Nephron progenitor cell (in vitro differentiated cells): ENCODE measurements at regions not wholly inside any gene's neighbourhood (a gene's known extent, or its start where the extent isn't known, plus 50 kb on each side); places are given as distances from the start of the nearest gene placed in this dataset.

Experiments
- DNase-seq: peaks from one replicate; pipeline ENCODE4 v3.0.0; 2021
- H3K27ac Mint-ChIP-seq: 2 replicates; pipeline ENCODE4 v1.8.0; 2021; ENCODE audit warnings: mild to moderate bottlenecking, moderate library complexity, mixed read lengths
- H3K27me3 Mint-ChIP-seq: 2 replicates; pipeline ENCODE4 v1.8.0; 2021; ENCODE audit warnings: mild to moderate bottlenecking, low read depth, mixed read lengths; ENCODE audit not compliant: poor library complexity
- H3K36me3 Mint-ChIP-seq: 2 replicates; pipeline ENCODE4 v1.8.0; 2021; ENCODE audit warnings: low read depth, mixed read lengths
- H3K4me1 Mint-ChIP-seq: 2 replicates; pipeline ENCODE4 v1.8.0; 2021; ENCODE audit warnings: mixed read lengths
- H3K4me3 Mint-ChIP-seq: 2 replicates; pipeline ENCODE4 v1.8.0; 2021; ENCODE audit warnings: mild to moderate bottlenecking, moderate library complexity, mixed read lengths
- H3K9me3 Mint-ChIP-seq: 2 replicates; pipeline ENCODE4 v1.8.0; 2021; ENCODE audit warnings: mild to moderate bottlenecking, moderate library complexity, mixed read lengths
- CTCF ChIP-seq: fragments of 200-600 bp; sonication (generic); IDR thresholded peaks from 2 replicates; pipeline ENCODE4 v1.5.0; 2021; ENCODE audit warnings: antibody characterized with exemption

DNA sequence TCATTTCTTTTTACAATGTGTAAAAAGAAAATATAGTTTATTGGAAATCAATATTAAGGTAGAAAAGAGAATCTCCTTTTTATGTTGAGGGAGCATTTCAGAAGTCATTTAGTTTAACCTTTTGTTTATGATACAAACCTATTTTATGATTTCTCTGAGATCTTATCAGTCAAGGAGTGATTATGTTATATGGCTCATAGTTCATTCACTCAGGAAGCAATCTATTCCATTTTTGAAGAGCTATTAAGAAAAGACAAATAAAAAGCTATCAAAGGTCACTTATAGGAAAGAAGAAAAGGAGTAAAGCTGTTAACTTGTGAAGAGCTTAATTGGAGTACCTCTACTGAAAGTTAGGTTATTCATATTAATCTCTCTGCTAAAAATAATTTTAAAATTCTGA lies 526.6 kb upstream of the JAG1 start:
- no peak for DNase-seq
- Mint-ChIP-seq H3K27ac (no peak overlapping the region), H3K9me3 (no peaks in the 10 kb centered on the region), H3K27me3 (peaks cover 4% of the 10 kb centered on the region), H3K4me1 (peaks cover 54% of the 10 kb centered on the region), H3K36me3 (no peaks in the 10 kb centered on the region), H3K4me3 (no peak overlapping the region)
- no peak for TF ChIP-seq CTCF

GRCh38 chr20:11204926-11205768 lies 531.3 kb upstream of the JAG1 start:
- no peak overlapping the region for H3K27ac Mint-ChIP-seq
- no peaks in the 10 kb centered on the region for H3K9me3 Mint-ChIP-seq
- DNase-seq = peak; percentile 51
- H3K36me3 Mint-ChIP-seq = no peaks in the 10 kb centered on the region
- peak; percentile 73 for TF ChIP-seq CTCF
- H3K27me3 Mint-ChIP-seq = no peaks in the 10 kb centered on the region
- no peak overlapping the region for H3K4me3 Mint-ChIP-seq
- peaks cover 37% of the 10 kb centered on the region for H3K4me1 Mint-ChIP-seq

GRCh38 chr20:11205769-11206362 lies 532.1 kb upstream of the JAG1 start:
- no peaks in the 10 kb centered on the region for H3K9me3 Mint-ChIP-seq
- H3K27me3 Mint-ChIP-seq = no peaks in the 10 kb centered on the region
- no peaks in the 10 kb centered on the region for H3K36me3 Mint-ChIP-seq
- H3K27ac Mint-ChIP-seq = no peak overlapping the region
- H3K4me3 Mint-ChIP-seq = no peak overlapping the region
- no peak for TF ChIP-seq CTCF
- H3K4me1 Mint-ChIP-seq = peaks cover 37% of the 10 kb centered on the region
- no peak for DNase-seq

GRCh38 chr20:11207749-11208502 lies 534.1 kb upstream of the JAG1 start:
- Mint-ChIP-seq H3K4me1 (peaks cover 51% of the 10 kb centered on the region), H3K36me3 (no peaks in the 10 kb centered on the region), H3K27ac (peak overlapping the region; percentile 52), H3K4me3 (no peak overlapping the region), H3K27me3 (no peaks in the 10 kb centered on the region), H3K9me3 (no peaks in the 10 kb centered on the region)
- no peak for TF ChIP-seq CTCF
- no peak for DNase-seq

GRCh38 chr20:11210611-11211010 lies 536.8 kb upstream of the JAG1 start:
- H3K4me1 Mint-ChIP-seq = peaks cover 58% of the 10 kb centered on the region
- no peak for TF ChIP-seq CTCF
- H3K4me3 Mint-ChIP-seq = no peak overlapping the region
- no peak overlapping the region for H3K27ac Mint-ChIP-seq
- no peaks in the 10 kb centered on the region for H3K9me3 Mint-ChIP-seq
- no peaks in the 10 kb centered on the region for H3K36me3 Mint-ChIP-seq
- no peak for DNase-seq
- no peaks in the 10 kb centered on the region for H3K27me3 Mint-ChIP-seq
